Stimulated activated CD4-positive, alpha-beta T cell treated with anti-CD3 and anti-CD28 coated beads, Interleukin-2, amount 100 ng/mL, for 48 hours (primary cell): ENCODE measurements at regions not wholly inside any gene's neighbourhood (a gene's known extent, or its start where the extent isn't known, plus 50 kb on each side); places are given as distances from the start of the nearest gene placed in this dataset.
"Not testable (repeated sequence)": the region's sequence is repeated elsewhere in the genome, so short reads cannot be mapped to it uniquely, and the experiment has no call there.

Source experiments
- DNase-seq, 2 donors: peaks; one replicate each; pipeline ENCODE4 v3.0.0-alpha.2; 2020

GRCh38 chr4:10273030-10273429 lies 156.4 kb upstream of the WDR1 start:
- DNase-seq: no peak

GRCh38 chr4:10272511-10272910 lies 155.9 kb upstream of the WDR1 start:
- no peak for DNase-seq

GRCh38 chr4:10267066-10267465 lies 150.5 kb upstream of the WDR1 start:
- DNase-seq: no peak

GRCh38 chr4:10260777-10261176 lies 144.2 kb upstream of the WDR1 start:
- no peak for DNase-seq

GRCh38 chr4:10259976-10260375 lies 143.4 kb upstream of the WDR1 start:
- no peak for DNase-seq

GRCh38 chr4:10256203-10256602 lies 139.6 kb upstream of the WDR1 start:
- no peak for DNase-seq

GRCh38 chr4:10253765-10254164 lies 137.2 kb upstream of the WDR1 start:
- no peak for DNase-seq

- no peak for DNase-seq
Measured at GRCh38 chr4:10245751-10246150, 129.2 kb upstream of the WDR1 start.

- DNase-seq: no peak
Measured at GRCh38 chr4:10243856-10244255, 127.3 kb upstream of the WDR1 start.

GRCh38 chr4:10240691-10241090 lies 124.1 kb upstream of the WDR1 start:
- DNase-seq: no peak

- DNase-seq: no peak
Measured at GRCh38 chr4:10239982-10240654, 123.5 kb upstream of the WDR1 start.

- no peak for DNase-seq
Measured at GRCh38 chr4:10237131-10237530, 120.5 kb upstream of the WDR1 start.

- DNase-seq: no peak
Measured at GRCh38 chr4:10232114-10232513, 115.5 kb upstream of the WDR1 start.

- no peak for DNase-seq
Measured at GRCh38 chr4:10226756-10227155, 110.2 kb upstream of the WDR1 start.

- no peak for DNase-seq
Measured at GRCh38 chr4:10225096-10225495, 108.5 kb upstream of the WDR1 start.

GRCh38 chr4:10223782-10224181 lies 107.2 kb upstream of the WDR1 start:
- no peak for DNase-seq

- not testable (repeated sequence) for DNase-seq
Measured at GRCh38 chr4:10213481-10213880, 96.9 kb upstream of the WDR1 start.

- DNase-seq: no peak
Measured at GRCh38 chr4:10212901-10213300, 96.3 kb upstream of the WDR1 start.

GRCh38 chr4:10212400-10212799 lies 95.8 kb upstream of the WDR1 start:
- DNase-seq: no peak

- DNase-seq: no peak
Measured at GRCh38 chr4:10207116-10207515, 90.5 kb upstream of the WDR1 start.

GRCh38 chr4:10205223-10205622 lies 88.6 kb upstream of the WDR1 start:
- no peak for DNase-seq

- DNase-seq: no peak
Measured at GRCh38 chr4:10204401-10205058, 87.9 kb upstream of the WDR1 start.

GRCh38 chr4:10203851-10204250 lies 87.3 kb upstream of the WDR1 start:
- no peak for DNase-seq

GRCh38 chr4:10201381-10202223 lies 85.0 kb upstream of the WDR1 start:
- DNase-seq: no peak
